Amniotic epithelial cell (primary cell): ENCODE measurements at regions not wholly inside any gene's neighbourhood (a gene's known extent, or its start where the extent isn't known, plus 50 kb on each side); places are given as distances from the start of the nearest gene placed in this dataset.
"Not testable (repeated sequence)": the region's sequence is repeated elsewhere in the genome, so short reads cannot be mapped to it uniquely, and the experiment has no call there.

ENCODE experiments used
- DNase-seq: peaks from one replicate; pipeline ENCODE4 v3.0.0-alpha.2; 2010; ENCODE audit warnings: low read depth

DNA sequence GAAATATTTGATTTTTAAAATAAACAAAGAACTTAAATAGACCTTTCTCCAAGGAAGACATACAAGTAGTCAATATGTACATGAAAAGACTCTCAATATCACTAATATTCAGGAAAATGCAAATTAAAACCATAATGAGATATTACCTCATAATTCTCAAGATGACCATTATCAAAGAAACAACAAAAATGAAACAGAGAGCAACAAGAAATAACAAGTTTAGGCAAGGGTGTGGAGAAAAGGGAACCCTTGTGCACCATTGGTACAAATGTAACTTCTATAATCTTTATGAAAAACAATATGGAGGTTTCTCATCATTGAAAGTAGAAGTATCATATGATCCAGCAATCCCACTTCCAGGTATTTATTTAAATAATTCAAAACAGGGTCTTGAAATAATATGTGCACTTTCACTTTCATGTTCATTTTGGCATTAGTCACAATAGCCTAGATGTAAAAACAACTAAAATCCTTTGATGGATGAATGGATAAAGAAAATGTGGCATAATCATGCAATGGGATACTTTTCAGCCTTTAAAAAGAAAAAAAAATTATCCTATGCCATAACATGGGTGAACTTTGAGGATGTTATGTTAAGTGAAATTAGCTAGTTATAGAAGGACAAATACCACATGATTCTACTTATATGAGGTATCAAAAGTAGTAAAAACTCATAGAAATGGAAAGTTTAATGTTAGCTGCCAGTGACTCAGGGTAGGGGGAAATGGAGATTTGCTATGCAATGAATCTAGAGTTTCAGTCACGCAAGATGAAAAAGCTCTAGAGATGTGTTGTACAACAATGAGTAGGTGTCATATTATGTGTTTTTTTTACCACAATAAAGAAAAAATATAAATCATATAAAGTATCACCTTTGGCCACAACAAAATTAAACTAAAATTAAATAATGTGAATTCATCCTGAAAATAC is 114.5 kb upstream of the LYPLAL1 start:
- DNase-seq: peak; percentile 46

GRCh38 chr1:219060798-219061197 is 112.9 kb upstream of the LYPLAL1 start:
- no peak for DNase-seq

- peak; percentile 29 for DNase-seq
These were observed 111.5 kb upstream of the LYPLAL1 start for GRCh38 chr1:219062161-219062560.

- DNase-seq: no peak
These were observed 107.6 kb upstream of the LYPLAL1 start for GRCh38 chr1:219066098-219066497.

GRCh38 chr1:219066631-219067349 is 106.9 kb upstream of the LYPLAL1 start:
- DNase-seq: peak; percentile 83

DNA sequence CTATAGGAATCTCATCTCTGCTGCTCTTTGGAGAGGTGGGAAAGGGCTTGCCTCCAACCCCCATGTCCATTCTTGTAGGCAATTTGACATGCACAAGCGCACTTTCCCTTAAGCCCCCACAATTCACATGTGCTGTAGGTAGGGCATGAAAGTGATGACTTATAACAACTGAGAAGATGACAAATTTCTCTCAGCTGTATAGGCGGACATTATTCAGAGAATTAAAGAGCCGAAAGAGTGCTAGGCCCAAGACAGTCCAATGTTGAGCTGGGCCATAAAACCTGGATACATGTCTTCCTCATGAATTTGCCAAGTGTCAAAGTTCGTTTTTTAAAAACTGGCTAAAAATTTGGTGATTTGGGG is 106.3 kb upstream of the LYPLAL1 start:
- no peak for DNase-seq

DNA sequence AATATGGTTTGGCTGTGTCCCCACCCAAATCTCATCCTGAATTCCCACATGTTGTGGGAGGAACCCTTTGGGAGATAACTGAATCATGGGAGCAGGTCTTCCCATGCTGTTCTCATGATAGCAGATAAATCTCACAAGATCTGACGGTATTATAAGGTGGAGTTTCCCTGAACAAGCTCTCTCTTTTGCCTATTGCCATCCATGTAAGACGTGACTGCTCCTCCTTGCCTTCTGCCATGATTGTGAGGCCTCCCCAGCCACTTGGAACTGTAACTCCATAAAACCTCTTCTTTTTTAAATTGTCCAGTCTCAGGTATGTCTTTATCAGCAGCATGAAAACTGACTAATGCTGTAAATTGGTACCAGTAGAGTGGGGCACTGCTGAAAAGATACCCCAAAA is 103.3 kb upstream of the LYPLAL1 start:
- DNase-seq: not testable (repeated sequence)

GRCh38 chr1:219071209-219071608 is 102.5 kb upstream of the LYPLAL1 start:
- no peak for DNase-seq

- no peak for DNase-seq
These were observed 101.3 kb upstream of the LYPLAL1 start for GRCh38 chr1:219072329-219072728.

DNA sequence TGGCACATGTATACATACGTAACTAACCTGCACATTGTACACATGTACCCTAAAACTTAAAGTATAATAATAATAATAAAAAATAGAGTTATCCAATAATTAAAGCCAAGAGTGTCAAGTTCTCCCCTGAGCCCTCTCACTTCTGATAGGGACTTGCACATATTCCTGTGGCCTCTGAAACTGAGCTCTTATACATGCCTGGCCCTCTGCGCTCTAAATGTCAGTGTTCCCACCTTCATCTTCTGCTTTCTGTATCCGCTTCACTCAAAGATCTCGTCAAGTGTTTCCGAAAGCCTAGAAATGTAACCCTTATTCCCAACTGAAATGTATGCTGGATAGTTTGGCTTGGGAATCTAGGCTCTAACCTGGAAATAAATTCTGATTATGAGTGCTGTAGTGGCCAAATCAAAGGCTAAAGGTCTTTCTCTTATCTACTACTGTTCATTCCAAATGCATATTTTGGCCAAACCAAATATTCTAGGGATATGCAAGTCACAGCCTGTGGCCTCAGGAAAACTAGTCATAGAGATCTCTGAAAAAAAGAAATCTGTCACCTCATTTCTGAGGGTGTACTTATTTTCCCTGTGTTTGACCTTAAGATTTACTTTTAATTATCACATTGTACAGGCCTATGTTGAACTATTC is 99.5 kb upstream of the LYPLAL1 start:
- no peak for DNase-seq

DNA sequence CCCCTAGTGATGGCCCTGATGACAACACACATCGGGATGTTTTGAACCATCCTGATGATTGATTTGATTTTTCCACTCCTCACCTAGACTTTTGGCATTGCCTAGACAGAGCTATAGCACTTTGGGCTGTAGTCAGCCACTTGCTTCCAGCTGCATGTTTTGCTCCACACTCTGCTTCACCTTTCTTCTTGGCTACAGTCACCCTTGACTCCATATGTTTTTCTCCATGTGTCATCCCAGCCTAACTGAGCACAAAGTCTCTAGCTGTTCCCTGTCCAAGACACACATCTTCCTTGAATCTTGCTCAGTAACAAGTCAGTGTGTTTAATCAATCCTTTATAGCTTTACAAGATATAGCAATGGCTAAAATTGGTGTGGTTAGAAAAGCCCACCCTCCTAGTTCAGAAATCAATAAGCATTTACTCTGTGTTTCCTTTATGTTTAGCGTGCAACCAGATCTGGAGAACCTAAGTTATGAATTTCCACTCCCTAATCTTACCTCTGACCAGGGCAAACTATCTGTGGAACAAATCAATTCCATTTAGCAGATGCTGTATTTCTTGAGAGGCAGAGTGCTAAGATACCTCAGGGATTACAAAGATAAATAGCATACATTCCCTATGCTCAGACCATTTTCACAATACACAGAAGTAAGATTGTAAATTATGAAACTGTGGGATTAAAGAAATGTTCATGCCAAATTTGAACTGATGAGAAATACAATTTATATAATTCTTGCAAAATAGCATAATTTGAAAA is 98.4 kb upstream of the LYPLAL1 start:
- DNase-seq: peak; percentile 39

DNA sequence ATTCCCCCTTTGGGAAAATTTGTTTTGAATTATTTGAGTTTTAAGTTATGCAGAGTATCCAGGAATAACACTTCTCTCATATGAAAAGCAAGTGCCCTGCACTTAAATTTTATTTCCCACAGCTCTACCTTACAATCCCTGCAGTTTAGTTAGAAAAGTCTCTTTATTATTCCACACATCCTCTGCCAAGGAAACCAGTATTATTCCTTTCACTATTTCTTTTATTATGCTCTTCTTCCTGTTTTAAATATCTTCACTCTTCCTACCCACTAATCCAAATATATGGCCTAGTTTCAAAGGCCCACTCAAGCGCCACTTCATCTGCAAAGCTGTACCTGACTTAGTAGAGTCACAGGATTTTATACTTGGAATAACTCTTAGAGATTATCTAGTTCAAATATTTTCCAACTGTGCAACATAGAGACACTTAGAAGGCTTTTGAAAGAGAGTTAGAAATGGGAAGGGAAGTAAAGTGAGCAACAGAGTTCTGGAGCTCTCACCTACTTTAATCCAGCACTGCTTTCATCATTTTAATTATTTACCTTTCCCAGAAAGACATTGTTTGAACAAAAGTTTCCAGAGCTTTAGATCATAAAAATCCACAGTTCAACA is 97.2 kb upstream of the LYPLAL1 start:
- no peak for DNase-seq

DNA sequence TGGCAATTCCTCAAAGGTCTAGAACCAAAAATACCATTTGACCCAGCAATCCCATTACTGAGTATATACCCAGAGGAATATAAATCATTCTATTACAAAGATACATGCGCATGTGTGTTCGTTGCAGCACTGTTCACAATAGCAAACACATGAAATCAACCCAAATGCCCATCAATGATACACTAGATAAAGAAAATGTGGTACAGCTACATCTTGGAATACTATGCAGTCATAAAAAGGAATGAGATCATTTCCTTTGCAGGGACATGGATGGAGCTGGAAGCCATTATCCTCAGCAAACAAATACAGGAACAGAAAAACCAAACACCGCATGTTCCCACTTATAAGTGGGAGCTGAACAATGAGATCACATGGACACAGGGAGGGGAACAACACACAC is 95.9 kb upstream of the LYPLAL1 start:
- not testable (repeated sequence) for DNase-seq

GRCh38 chr1:219081943-219082925 is 91.4 kb upstream of the LYPLAL1 start:
- DNase-seq: no peak

DNA sequence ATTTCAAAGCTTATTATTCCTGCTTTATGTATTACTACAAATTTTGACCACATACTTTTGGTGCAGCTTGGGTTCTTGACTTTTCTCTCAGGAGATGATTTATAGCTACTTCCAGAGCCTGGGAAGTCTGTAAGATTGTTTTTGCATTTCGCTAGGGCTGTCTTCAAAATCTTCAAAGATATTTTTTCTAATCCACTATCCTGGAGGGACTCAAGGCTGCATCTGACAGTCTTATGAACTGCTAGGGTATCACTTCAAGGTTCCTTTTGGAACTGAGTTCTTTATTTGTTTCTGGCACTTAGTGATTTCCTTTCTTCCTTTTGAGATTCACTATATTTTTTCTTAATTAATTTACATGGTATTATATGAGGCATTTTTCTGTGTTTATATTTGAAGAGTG is 90.0 kb upstream of the LYPLAL1 start:
- peak; percentile 35 for DNase-seq

- DNase-seq: peak; percentile 96
These were observed 88.6 kb upstream of the LYPLAL1 start for GRCh38 chr1:219085082-219085481.

GRCh38 chr1:219085988-219086387 is 87.7 kb upstream of the LYPLAL1 start:
- DNase-seq: peak; percentile 78

DNA sequence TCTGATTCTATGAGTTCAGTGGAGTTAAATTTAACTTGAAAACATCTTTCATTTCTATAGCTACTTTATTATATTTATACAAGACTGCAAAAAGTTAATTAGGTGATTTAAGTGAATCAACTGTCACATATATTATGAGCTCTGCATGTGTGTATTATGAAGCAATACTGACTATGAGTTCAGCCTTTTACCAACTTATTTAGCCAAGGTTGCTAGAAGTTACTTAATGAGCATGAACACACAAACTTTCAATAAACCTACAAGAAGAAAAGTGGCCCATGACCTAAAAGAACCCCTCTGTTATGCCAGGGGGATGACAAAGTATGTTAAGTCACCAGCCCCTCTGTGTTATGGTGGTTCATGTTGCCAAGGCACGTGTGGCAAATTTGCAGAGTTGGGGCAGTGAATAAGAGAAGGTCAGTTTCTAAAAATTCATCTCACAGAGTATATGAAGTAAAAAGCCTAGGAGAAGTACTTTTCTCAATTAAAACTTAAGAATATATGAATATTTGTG is 86.7 kb upstream of the LYPLAL1 start:
- peak; percentile 32 for DNase-seq

- DNase-seq: peak; percentile 98
These were observed 84.7 kb upstream of the LYPLAL1 start for GRCh38 chr1:219088778-219089557.
